Gastrocnemius medialis (tissue), 4 donors: ENCODE measurements at regions not wholly inside any gene's neighbourhood (a gene's known extent, or its start where the extent isn't known, plus 50 kb on each side); places are given as distances from the start of the nearest gene placed in this dataset.

ENCODE experiments used
- POLR2A ChIP-seq, 2 donors: fragments of 450-650 bp; IDR thresholded peaks; one replicate each; pipeline ENCODE4 v1.6.1; 2017; ENCODE audit warnings: antibody characterized with exemption in 2 of 2, mild to moderate bottlenecking in 2 of 2, moderate library complexity in 2 of 2
- TF ChIP-seq, protein P1 (sequence below), 5 experiments: fragments of 450-650 bp in 3 of 5; fragments of 200-600 bp in 2 of 5; sonication (generic) in 2 of 5; IDR thresholded peaks in 4 of 5; conservative IDR thresholded peaks in 1 of 5; 1 replicate in 4 of 5; 2 replicates in 1 of 5; pipeline ENCODE4 v1.5.1; 2016 to 2019; ENCODE audit warnings: antibody characterized with exemption in 5 of 5, mild to moderate bottlenecking in 3 of 5, moderate library complexity in 3 of 5

DNA sequence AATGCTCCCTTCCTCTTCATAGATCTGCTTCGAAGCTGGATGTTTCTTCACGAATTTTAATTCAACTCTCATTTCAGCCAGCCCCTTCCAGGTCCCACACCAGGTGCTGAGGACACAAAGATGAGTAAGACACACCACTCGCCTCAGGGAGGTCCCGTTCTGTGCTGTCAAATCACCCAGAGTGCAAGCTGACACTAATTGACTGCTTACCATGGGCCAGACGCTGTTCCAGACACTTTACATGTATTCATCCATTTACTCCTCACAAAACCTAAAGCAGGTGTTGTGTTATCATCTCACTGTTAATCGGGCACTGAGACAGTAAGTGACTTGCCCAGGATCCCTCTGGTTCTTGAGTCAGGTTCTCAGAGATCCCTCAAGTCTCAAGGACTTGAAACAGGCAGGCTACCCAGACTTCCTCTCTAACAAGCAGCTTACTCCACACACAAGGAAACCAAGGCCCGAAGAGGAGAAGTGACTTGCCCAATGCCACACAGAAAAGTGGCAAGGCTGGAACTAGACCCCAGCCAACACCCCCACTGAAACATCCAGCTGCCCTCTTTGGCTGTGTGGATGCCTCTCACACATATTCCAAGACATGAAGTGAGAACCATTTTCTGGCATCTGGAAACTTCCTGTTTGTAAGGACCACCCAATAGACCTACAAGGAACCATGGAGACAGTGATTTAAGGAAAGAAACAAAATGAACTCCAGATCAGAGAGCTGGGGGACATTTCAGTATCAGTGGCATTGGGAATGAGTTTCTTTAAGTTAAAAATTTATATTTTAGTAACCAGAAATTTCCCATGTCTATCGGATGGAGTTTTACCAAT, 174.5 kb downstream of the CDC5L start:
- TF ChIP-seq, protein P1, sequence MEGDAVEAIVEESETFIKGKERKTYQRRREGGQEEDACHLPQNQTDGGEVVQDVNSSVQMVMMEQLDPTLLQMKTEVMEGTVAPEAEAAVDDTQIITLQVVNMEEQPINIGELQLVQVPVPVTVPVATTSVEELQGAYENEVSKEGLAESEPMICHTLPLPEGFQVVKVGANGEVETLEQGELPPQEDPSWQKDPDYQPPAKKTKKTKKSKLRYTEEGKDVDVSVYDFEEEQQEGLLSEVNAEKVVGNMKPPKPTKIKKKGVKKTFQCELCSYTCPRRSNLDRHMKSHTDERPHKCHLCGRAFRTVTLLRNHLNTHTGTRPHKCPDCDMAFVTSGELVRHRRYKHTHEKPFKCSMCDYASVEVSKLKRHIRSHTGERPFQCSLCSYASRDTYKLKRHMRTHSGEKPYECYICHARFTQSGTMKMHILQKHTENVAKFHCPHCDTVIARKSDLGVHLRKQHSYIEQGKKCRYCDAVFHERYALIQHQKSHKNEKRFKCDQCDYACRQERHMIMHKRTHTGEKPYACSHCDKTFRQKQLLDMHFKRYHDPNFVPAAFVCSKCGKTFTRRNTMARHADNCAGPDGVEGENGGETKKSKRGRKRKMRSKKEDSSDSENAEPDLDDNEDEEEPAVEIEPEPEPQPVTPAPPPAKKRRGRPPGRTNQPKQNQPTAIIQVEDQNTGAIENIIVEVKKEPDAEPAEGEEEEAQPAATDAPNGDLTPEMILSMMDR (IDR thresholded peaks at IDR 0.05 in 4 of 5, conservative IDR thresholded peaks at IDR 0.05 in 1 of 5), result no peak
- no peak for TF ChIP-seq POLR2A (IDR thresholded peaks at IDR 0.05)
